NB4 (cell line): ENCODE measurements at regions not wholly inside any gene's neighbourhood (a gene's known extent, or its start where the extent isn't known, plus 50 kb on each side); places are given as distances from the start of the nearest gene placed in this dataset.

ENCODE experiments used
- CTCF ChIP-seq: IDR thresholded peaks from one replicate; pipeline ENCODE4 v1.5.1; 2012; ENCODE audit warnings: low read depth, low read length
- MAX ChIP-seq: IDR thresholded peaks from 2 replicates; pipeline ENCODE4 v1.6.1; 2011; ENCODE audit warnings: low read depth, low read length
- POLR2A ChIP-seq: IDR thresholded peaks from 2 replicates; pipeline ENCODE4 v1.6.1; 2011; ENCODE audit warnings: mild to moderate bottlenecking; ENCODE audit not compliant: insufficient read length; ENCODE audit errors: extremely low read depth

GRCh38 chr3:176193032-176193730 lies 1004.1 kb downstream of the TBL1XR1 start:
- TF ChIP-seq CTCF (no peak), MAX (no peak), POLR2A (no peak)
